Ectodermal cell (in vitro differentiated cells): ENCODE measurements at regions not wholly inside any gene's neighbourhood (a gene's known extent, or its start where the extent isn't known, plus 50 kb on each side); places are given as distances from the start of the nearest gene placed in this dataset.
"Not testable (repeated sequence)": the region's sequence is repeated elsewhere in the genome, so short reads cannot be mapped to it uniquely, and the experiment has no call there.

Source experiments
- H3K27ac ChIP-seq: 2 replicates; pipeline ENCODE4 v1.7.0; 2013; ENCODE audit warnings: mild to moderate bottlenecking, low read depth, low read length; ENCODE audit not compliant: insufficient read depth, poor library complexity, severe bottlenecking
- H3K27me3 ChIP-seq: 2 replicates; pipeline ENCODE4 v1.7.0; 2013; ENCODE audit warnings: mild to moderate bottlenecking, low read length; ENCODE audit not compliant: insufficient read depth, control insufficient read depth, poor library complexity, severe bottlenecking
- H3K36me3 ChIP-seq: one replicate; pipeline ENCODE4 v1.7.0; 2013; ENCODE audit warnings: low read length; ENCODE audit not compliant: control insufficient read depth, insufficient read depth
- H3K4me1 ChIP-seq: one replicate; pipeline ENCODE4 v1.7.0; 2013; ENCODE audit warnings: low read length; ENCODE audit not compliant: control insufficient read depth, insufficient read depth
- H3K4me3 ChIP-seq: 2 replicates; pipeline ENCODE4 v1.7.0; 2013; ENCODE audit warnings: low read depth, low read length, control low read depth; ENCODE audit not compliant: insufficient read depth
- H3K9me3 ChIP-seq: 2 replicates; pipeline ENCODE4 v1.7.0; 2013; ENCODE audit warnings: mild to moderate bottlenecking, low read length, moderate library complexity; ENCODE audit not compliant: control insufficient read depth
- WGBS, 2 experiments: methylation state at CpG; one replicate each; pipeline ENCODE4 v1.1.7; 2013; ENCODE audit warnings: missing lambda C conversion rate in 2 of 2; 5-methylcytosine and 5-hydroxymethylcytosine counted together

- H3K27me3 ChIP-seq = no peaks in the 10 kb centered on the region
- WGBS, 2 experiments = 85 to 91% methylated on average over 5 to 10 of the region's 10 CpGs
- H3K9me3 ChIP-seq = no peaks in the 10 kb centered on the region
Observed at GRCh38 chr2:56049233-56049845, 125.8 kb upstream of the EFEMP1 start.

GRCh38 chr2:56053679-56054078 lies 130.1 kb upstream of the EFEMP1 start:
- no peak overlapping the region for H3K4me3 ChIP-seq
- no peaks in the 10 kb centered on the region for H3K36me3 ChIP-seq
- no peak overlapping the region for H3K27ac ChIP-seq
- WGBS, 2 experiments = 43 to 51% methylated on average over 3 of the region's 3 CpGs
- peaks cover 3% of the 10 kb centered on the region for H3K9me3 ChIP-seq
- H3K4me1 ChIP-seq = peaks cover 5% of the 10 kb centered on the region
- H3K27me3 ChIP-seq = no peaks in the 10 kb centered on the region

More at GRCh38 chr2:56049233-56049845, 125.8 kb upstream of the EFEMP1 start:
- no peak overlapping the region for H3K4me3 ChIP-seq
- H3K27ac ChIP-seq = no peak overlapping the region
- peaks cover 22% of the 10 kb centered on the region for H3K4me1 ChIP-seq
- H3K36me3 ChIP-seq = no peaks in the 10 kb centered on the region

GRCh38 chr2:56055405-56055804 lies 128.4 kb upstream of the CCDC85A start:
- Histone ChIP-seq H3K4me1 (peaks cover 5% of the 10 kb centered on the region), H3K9me3 (peaks cover 3% of the 10 kb centered on the region), H3K4me3 (no peak overlapping the region), H3K36me3 (no peaks in the 10 kb centered on the region), H3K27ac (no peak overlapping the region), H3K27me3 (no peaks in the 10 kb centered on the region)

- H3K4me1 ChIP-seq, H3K9me3 ChIP-seq, H3K27me3 ChIP-seq, H3K4me3 ChIP-seq, H3K36me3 ChIP-seq, H3K27ac ChIP-seq: not testable (repeated sequence)
- 94 to 96% methylated on average over 4 of the region's 4 CpGs for WGBS, 2 experiments
Observed at GRCh38 chr2:56061327-56061726, 122.5 kb upstream of the CCDC85A start.

- no peak overlapping the region for H3K4me3 ChIP-seq
- no peaks in the 10 kb centered on the region for H3K4me1 ChIP-seq
- H3K36me3 ChIP-seq = no peaks in the 10 kb centered on the region
- no peaks in the 10 kb centered on the region for H3K27me3 ChIP-seq
- no peak overlapping the region for H3K27ac ChIP-seq
- peaks cover 4% of the 10 kb centered on the region for H3K9me3 ChIP-seq
Observed at GRCh38 chr2:56068746-56069145, 115.0 kb upstream of the CCDC85A start.

GRCh38 chr2:56077359-56077915 lies 106.4 kb upstream of the CCDC85A start:
- no peaks in the 10 kb centered on the region for H3K9me3 ChIP-seq
- no peak overlapping the region for H3K4me3 ChIP-seq
- H3K36me3 ChIP-seq = no peaks in the 10 kb centered on the region
- H3K27ac ChIP-seq = no peak overlapping the region
- H3K27me3 ChIP-seq = no peaks in the 10 kb centered on the region
- WGBS, 2 experiments = 75% methylated on average over 6 of the region's 6 CpGs
- H3K4me1 ChIP-seq = no peaks in the 10 kb centered on the region

GRCh38 chr2:56082665-56083064 lies 101.1 kb upstream of the CCDC85A start:
- no peak overlapping the region for H3K27ac ChIP-seq
- no peaks in the 10 kb centered on the region for H3K36me3 ChIP-seq
- no peaks in the 10 kb centered on the region for H3K9me3 ChIP-seq
- H3K4me3 ChIP-seq = no peak overlapping the region
- H3K27me3 ChIP-seq = no peaks in the 10 kb centered on the region
- H3K4me1 ChIP-seq = no peaks in the 10 kb centered on the region
- WGBS, 2 experiments = 69 to 70% methylated on average over 4 of the region's 4 CpGs

- no peaks in the 10 kb centered on the region for H3K36me3 ChIP-seq
- H3K9me3 ChIP-seq = no peaks in the 10 kb centered on the region
- no peaks in the 10 kb centered on the region for H3K4me1 ChIP-seq
- WGBS, 2 experiments = 89 to 95% methylated on average over 3 to 4 of the region's 5 CpGs
- H3K4me3 ChIP-seq = no peak overlapping the region
- H3K27me3 ChIP-seq = no peaks in the 10 kb centered on the region
- H3K27ac ChIP-seq = no peak overlapping the region
Observed at GRCh38 chr2:56084111-56084901, 99.5 kb upstream of the CCDC85A start.

- H3K4me1 ChIP-seq = no peaks in the 10 kb centered on the region
- no peaks in the 10 kb centered on the region for H3K9me3 ChIP-seq
- no peaks in the 10 kb centered on the region for H3K36me3 ChIP-seq
- WGBS, 2 experiments = 89 to 93% methylated on average over 7 of the region's 7 CpGs
- H3K27ac ChIP-seq = no peak overlapping the region
- H3K27me3 ChIP-seq = no peaks in the 10 kb centered on the region
- H3K4me3 ChIP-seq = no peak overlapping the region
Observed at GRCh38 chr2:56086336-56086735, 97.5 kb upstream of the CCDC85A start.

- 94 to 96% methylated on average over 4 of the region's 4 CpGs for WGBS, 2 experiments
- no peaks in the 10 kb centered on the region for H3K27me3 ChIP-seq
- no peaks in the 10 kb centered on the region for H3K36me3 ChIP-seq
- no peaks in the 10 kb centered on the region for H3K4me1 ChIP-seq
- H3K27ac ChIP-seq = no peak overlapping the region
- H3K4me3 ChIP-seq = no peak overlapping the region
- no peaks in the 10 kb centered on the region for H3K9me3 ChIP-seq
Observed at GRCh38 chr2:56088411-56088810, 95.4 kb upstream of the CCDC85A start.
